ENCODE measurements at regions not wholly inside any gene's neighbourhood (a gene's known extent, or its start where the extent isn't known, plus 50 kb on each side); places are given as distances from the start of the nearest gene placed in this dataset.

GRCh38 chr9:26159575-26160392, 481.5 kb upstream of the TUSC1 start:
- no peak for DNase-seq
- H3K4me3 ChIP-seq (ENCODE audit: low read depth, low read length) = no peak overlapping the region
- in situ Hi-C loops (cut with HindIII; ENCODE audit: low pct_ligation_motif_present, low sequenced_read_pairs) = no loop called here
- no peak overlapping the region for H3K27ac ChIP-seq
- no peaks in the 10 kb centered on the region for H3K27me3 ChIP-seq (replicated peaks)
- H3K36me3 ChIP-seq (replicated peaks) = no peaks in the 10 kb centered on the region
- TF ChIP-seq, protein P1, sequence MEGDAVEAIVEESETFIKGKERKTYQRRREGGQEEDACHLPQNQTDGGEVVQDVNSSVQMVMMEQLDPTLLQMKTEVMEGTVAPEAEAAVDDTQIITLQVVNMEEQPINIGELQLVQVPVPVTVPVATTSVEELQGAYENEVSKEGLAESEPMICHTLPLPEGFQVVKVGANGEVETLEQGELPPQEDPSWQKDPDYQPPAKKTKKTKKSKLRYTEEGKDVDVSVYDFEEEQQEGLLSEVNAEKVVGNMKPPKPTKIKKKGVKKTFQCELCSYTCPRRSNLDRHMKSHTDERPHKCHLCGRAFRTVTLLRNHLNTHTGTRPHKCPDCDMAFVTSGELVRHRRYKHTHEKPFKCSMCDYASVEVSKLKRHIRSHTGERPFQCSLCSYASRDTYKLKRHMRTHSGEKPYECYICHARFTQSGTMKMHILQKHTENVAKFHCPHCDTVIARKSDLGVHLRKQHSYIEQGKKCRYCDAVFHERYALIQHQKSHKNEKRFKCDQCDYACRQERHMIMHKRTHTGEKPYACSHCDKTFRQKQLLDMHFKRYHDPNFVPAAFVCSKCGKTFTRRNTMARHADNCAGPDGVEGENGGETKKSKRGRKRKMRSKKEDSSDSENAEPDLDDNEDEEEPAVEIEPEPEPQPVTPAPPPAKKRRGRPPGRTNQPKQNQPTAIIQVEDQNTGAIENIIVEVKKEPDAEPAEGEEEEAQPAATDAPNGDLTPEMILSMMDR (IDR thresholded peaks at IDR 0.05; ENCODE audit: low read depth, low read length, missing control alignments) = no peak

DNA sequence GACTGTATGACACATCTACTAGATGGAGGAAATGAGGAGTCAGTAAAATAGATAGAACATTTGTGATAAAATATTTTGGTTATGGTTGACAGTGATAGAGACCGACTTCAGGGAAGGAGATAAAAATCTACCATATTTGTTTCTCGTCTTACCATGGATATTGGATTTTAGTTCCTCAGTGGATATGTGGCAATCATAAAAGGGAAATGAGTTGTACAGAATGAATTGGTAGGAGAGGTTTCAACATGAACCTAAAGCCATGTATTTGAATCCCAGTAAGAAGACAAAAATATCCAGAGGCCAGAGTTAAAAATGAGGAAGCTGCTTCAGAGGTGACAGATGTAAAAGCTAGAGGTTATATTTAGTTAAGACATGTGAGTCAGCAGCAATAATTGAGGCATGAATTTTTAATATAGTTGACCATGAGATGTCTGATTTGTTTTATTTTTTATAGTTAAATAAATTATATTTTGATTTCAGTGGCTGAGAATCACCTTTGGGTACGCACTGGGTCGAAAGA, 480.4 kb upstream of the TUSC1 start:
- TF ChIP-seq, protein P1 (IDR thresholded peaks at IDR 0.05; ENCODE audit: low read depth, low read length, missing control alignments) = no peak
- Histone ChIP-seq H3K4me3 (ENCODE audit: low read depth, low read length) (no peak overlapping the region), H3K36me3 (replicated peaks) (no peaks in the 10 kb centered on the region), H3K27me3 (replicated peaks) (no peaks in the 10 kb centered on the region), H3K27ac (no peak overlapping the region)
- in situ Hi-C loops (cut with HindIII; ENCODE audit: low pct_ligation_motif_present, low sequenced_read_pairs) = no loop called here
- no peak for DNase-seq

DNA sequence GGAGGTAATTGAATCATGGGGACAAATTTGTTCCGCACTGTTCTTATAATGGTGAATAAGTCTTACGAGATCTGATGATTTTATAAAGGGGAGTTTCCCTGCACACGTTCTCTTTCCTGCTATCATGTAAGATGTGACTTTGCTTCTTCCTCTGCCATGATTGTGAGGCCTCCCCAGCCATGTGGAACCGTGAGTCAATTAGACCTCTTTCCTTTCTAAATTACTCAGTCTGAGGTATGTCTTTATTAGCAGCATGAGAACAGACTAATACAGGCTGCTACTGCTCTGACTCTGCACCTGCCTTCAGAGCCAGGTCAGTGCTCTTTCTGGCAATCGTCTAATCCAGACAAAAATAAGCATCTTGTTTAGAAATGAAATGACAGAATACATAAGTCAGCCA, 479.2 kb upstream of the TUSC1 start:
- H3K27me3 ChIP-seq (replicated peaks) = no peaks in the 10 kb centered on the region
- H3K27ac ChIP-seq = no peak overlapping the region
- DNase-seq = no peak
- H3K4me3 ChIP-seq (ENCODE audit: low read depth, low read length) = no peak overlapping the region
- TF ChIP-seq, protein P1 (IDR thresholded peaks at IDR 0.05; ENCODE audit: low read depth, low read length, missing control alignments) = no peak
- H3K36me3 ChIP-seq (replicated peaks) = no peaks in the 10 kb centered on the region
- in situ Hi-C loops (cut with HindIII; ENCODE audit: low pct_ligation_motif_present, low sequenced_read_pairs) = no loop called here

DNA sequence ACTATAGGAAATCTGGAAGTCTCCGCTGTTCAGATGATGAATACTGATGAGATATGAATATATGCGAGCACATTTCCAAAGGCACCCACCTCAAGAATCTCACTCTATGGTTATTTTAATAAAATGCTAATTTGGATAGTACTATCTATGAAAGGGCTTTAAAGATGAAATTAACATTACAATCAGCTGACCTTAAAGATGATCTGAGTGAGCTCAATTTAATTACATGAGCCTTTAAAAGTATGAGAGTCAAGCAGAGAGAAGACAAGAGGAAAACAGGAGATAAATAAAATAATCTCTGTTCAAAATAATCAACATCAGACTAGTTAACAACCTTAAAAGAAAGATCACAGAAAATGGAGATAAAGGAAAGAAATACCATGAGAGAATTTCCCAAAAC, 474.1 kb upstream of the TUSC1 start:
- Histone ChIP-seq H3K36me3 (replicated peaks) (no peaks in the 10 kb centered on the region), H3K27ac (no peak overlapping the region), H3K4me3 (ENCODE audit: low read depth, low read length) (no peak overlapping the region), H3K27me3 (replicated peaks) (no peaks in the 10 kb centered on the region)
- in situ Hi-C loops (cut with HindIII; ENCODE audit: low pct_ligation_motif_present, low sequenced_read_pairs) = no loop called here
- TF ChIP-seq, protein P1 (IDR thresholded peaks at IDR 0.05; ENCODE audit: low read depth, low read length, missing control alignments) = no peak
- DNase-seq = no peak

GRCh38 chr9:26148128-26148527, 469.9 kb upstream of the TUSC1 start:
- TF ChIP-seq, protein P1 (IDR thresholded peaks at IDR 0.05; ENCODE audit: low read depth, low read length, missing control alignments) = no peak
- in situ Hi-C loops (cut with HindIII; ENCODE audit: low pct_ligation_motif_present, low sequenced_read_pairs) = no loop called here
- DNase-seq = no peak
- H3K27ac ChIP-seq = no peak overlapping the region
- no peaks in the 10 kb centered on the region for H3K27me3 ChIP-seq (replicated peaks)
- H3K4me3 ChIP-seq (ENCODE audit: low read depth, low read length) = no peak overlapping the region
- H3K36me3 ChIP-seq (replicated peaks) = no peaks in the 10 kb centered on the region

Measured in brain microvascular endothelial cell (primary cell).